SU-DHL-6 (cell line): ENCODE measurements at regions not wholly inside any gene's neighbourhood (a gene's known extent, or its start where the extent isn't known, plus 50 kb on each side); places are given as distances from the start of the nearest gene placed in this dataset.

ENCODE experiments used
- H2AFZ ChIP-seq: fragments of 200-600 bp; sonication (generic); 2 replicates; pipeline ENCODE4 v1.6.1; 2014; ENCODE audit warnings: low read depth, mild to moderate bottlenecking, moderate library complexity, mixed read lengths, antibody characterized with exemption, low read length; ENCODE audit not compliant: severe bottlenecking
- H3F3A ChIP-seq: fragments of 200-600 bp; shearing (Covaris generic); 2 replicates; pipeline ENCODE4 v1.6.0; 2016; ENCODE audit warnings: antibody characterized with exemption, mild to moderate bottlenecking; ENCODE audit not compliant: insufficient read depth
- H3K27ac ChIP-seq: fragments of 200-600 bp; sonication (generic); 2 replicates; pipeline ENCODE4 v1.5.1; 2016; ENCODE audit warnings: low read depth, mild to moderate bottlenecking, low read length, moderate library complexity, mixed read lengths
- H3K27me3 ChIP-seq: fragments of 200-600 bp; sonication (generic), shearing (Covaris generic); 2 replicates; pipeline ENCODE4 v1.6.0; 2014; ENCODE audit warnings: mild to moderate bottlenecking, low read length
- H3K36me3 ChIP-seq: fragments of 200-600 bp; sonication (generic); 2 replicates; pipeline ENCODE4 v1.6.1; 2014; ENCODE audit warnings: mild to moderate bottlenecking, low read length, mixed read lengths
- H3K4me2 ChIP-seq: fragments of 300-600, 200-600 bp; shearing (Covaris generic), sonication (generic); 2 replicates; pipeline ENCODE4 v1.6.0; 2014; ENCODE audit warnings: low read length, low read depth, mild to moderate bottlenecking; ENCODE audit not compliant: poor library complexity, severe bottlenecking
- H3K4me3 ChIP-seq: fragments of 200-600 bp; sonication (generic); 2 replicates; pipeline ENCODE4 v1.5.1; 2014; ENCODE audit warnings: antibody characterized with exemption, low read length, mild to moderate bottlenecking, mixed read lengths; ENCODE audit not compliant: insufficient read depth, poor library complexity, severe bottlenecking
- H3K79me2 ChIP-seq: fragments of 200-600 bp; sonication (generic); 2 replicates; pipeline ENCODE4 v1.6.1; 2014; ENCODE audit warnings: mild to moderate bottlenecking, low read length, moderate library complexity; ENCODE audit not compliant: insufficient read depth
- H3K9ac ChIP-seq: fragments of 200-600 bp; sonication (generic); 2 replicates; pipeline ENCODE4 v1.7.0; 2014; ENCODE audit warnings: mild to moderate bottlenecking, low read length
- H3K9me2 ChIP-seq: fragments of 200-600 bp; sonication (generic); replicated peaks from 2 replicates; pipeline ENCODE4 v1.6.1; 2014; ENCODE audit warnings: low read length; ENCODE audit not compliant: insufficient read depth
- H3K9me3 ChIP-seq: fragments of 200-600 bp; sonication (generic); 2 replicates; pipeline ENCODE4 v1.6.1; 2014; ENCODE audit warnings: low read length, mixed read lengths; ENCODE audit not compliant: insufficient read depth
- H4K20me1 ChIP-seq: fragments of 200-600 bp; sonication (generic); 2 replicates; pipeline ENCODE4 v1.6.1; 2014; ENCODE audit warnings: low read depth, mild to moderate bottlenecking, antibody characterized with exemption, low read length, moderate library complexity, mixed read lengths
- EZH2phosphoT487 ChIP-seq: fragments of 200-600 bp; sonication (generic), shearing (Covaris generic); conservative IDR thresholded peaks from 2 replicates; pipeline ENCODE4 v1.6.1; 2018; ENCODE audit warnings: mild to moderate bottlenecking, antibody characterized with exemption, low read length, moderate library complexity, mixed read lengths
- TF ChIP-seq, protein P1 (sequence below): fragments of 200-600 bp; sonication (generic); IDR thresholded peaks from one replicate; pipeline ENCODE4 v1.5.1; 2017; ENCODE audit warnings: antibody characterized with exemption, mild to moderate bottlenecking, low read length, moderate library complexity; ENCODE audit not compliant: insufficient read depth, poor library complexity, severe bottlenecking

DNA sequence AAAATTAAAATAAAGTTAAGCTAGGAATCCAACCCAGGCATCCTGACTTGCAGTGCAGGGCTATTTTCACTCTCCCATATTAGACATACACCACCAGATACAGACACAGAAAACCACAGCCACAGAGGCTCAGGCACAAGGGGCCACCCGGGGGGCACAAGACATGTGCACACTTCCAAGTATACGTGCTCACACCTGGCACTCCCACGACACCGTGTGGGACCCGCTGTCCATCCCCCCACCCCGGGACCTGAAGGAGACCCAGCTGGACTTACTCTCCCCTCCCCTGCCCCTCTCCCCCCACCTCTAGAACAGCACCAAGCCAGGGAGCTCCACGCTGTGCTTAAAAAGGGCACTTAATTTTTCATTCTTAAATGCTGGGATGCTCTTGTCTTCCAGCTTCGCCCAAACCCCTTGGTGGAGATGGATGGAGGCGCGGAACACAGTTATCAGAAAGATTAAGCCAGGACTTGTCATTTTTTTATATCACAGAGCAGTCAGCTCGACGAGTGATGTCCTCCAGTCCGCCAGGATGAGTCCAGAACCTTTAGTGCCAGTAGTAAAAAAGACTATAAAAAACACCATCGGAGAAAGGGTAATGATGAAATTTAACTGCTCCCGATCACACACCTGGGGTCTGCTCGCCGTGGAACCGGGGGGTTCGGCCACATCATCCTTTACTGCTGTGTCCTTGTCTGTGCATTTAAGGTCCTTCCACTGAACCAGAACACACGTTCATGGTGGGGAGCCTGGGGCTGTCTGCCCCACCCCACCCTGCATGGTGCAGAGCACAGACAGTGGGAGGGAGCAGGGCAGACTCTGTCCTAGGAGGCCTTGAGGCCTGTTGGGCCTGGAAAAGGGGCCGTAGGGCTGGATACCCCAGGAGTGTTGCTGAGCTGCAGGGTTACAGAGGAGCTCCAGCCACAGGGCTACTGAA, 73.3 kb upstream of the LHX1 start:
- no peak overlapping the region for H3K4me2 ChIP-seq
- H2AFZ ChIP-seq = no peak overlapping the region
- H3K36me3 ChIP-seq = no peaks in the 10 kb centered on the region
- no peak for TF ChIP-seq EZH2phosphoT487
- H3K27ac ChIP-seq = no peak overlapping the region
- H3K4me3 ChIP-seq = no peak overlapping the region
- H4K20me1 ChIP-seq = no peaks in the 10 kb centered on the region
- no peaks in the 10 kb centered on the region for H3K27me3 ChIP-seq
- H3K9me3 ChIP-seq = no peaks in the 10 kb centered on the region
- no peak overlapping the region for H3K9ac ChIP-seq
- no peaks in the 10 kb centered on the region for H3K9me2 ChIP-seq
- no peaks in the 10 kb centered on the region for H3K79me2 ChIP-seq
- H3F3A ChIP-seq = no peaks in the 10 kb centered on the region

DNA sequence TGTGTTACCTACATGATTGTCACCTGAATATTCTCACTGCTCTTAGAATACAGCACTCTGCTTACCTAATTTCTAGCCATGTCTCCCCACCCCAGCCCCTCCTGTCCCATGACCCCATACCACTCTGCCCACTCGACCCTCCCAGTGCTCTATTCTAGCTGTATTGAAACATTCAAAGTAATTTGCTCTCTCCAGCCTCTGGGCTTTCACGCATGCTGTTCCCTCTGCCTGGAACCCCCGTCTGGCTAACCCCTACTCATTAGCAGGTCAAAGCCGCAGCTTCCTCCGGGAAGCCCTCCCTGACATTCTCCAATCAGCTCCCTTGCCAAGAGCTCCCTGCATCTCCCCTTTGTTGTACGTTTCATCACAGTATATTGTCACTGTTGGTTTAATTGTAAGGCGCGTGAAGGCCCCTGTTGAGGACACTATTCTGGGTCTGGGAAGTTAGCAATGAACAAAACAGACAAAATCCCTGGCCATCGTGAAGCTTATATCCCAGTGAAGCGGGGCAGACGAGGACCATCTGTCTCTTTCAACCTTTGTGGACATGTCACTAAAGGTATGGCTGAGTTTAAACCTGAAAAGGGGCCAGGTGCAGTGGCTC, 72.3 kb upstream of the LHX1 start:
- no peak overlapping the region for H3K4me2 ChIP-seq
- H4K20me1 ChIP-seq = no peaks in the 10 kb centered on the region
- H2AFZ ChIP-seq = no peak overlapping the region
- no peak for TF ChIP-seq EZH2phosphoT487
- TF ChIP-seq, protein P1, sequence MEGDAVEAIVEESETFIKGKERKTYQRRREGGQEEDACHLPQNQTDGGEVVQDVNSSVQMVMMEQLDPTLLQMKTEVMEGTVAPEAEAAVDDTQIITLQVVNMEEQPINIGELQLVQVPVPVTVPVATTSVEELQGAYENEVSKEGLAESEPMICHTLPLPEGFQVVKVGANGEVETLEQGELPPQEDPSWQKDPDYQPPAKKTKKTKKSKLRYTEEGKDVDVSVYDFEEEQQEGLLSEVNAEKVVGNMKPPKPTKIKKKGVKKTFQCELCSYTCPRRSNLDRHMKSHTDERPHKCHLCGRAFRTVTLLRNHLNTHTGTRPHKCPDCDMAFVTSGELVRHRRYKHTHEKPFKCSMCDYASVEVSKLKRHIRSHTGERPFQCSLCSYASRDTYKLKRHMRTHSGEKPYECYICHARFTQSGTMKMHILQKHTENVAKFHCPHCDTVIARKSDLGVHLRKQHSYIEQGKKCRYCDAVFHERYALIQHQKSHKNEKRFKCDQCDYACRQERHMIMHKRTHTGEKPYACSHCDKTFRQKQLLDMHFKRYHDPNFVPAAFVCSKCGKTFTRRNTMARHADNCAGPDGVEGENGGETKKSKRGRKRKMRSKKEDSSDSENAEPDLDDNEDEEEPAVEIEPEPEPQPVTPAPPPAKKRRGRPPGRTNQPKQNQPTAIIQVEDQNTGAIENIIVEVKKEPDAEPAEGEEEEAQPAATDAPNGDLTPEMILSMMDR = no peak
- H3F3A ChIP-seq = no peaks in the 10 kb centered on the region
- H3K27ac ChIP-seq = no peak overlapping the region
- no peaks in the 10 kb centered on the region for H3K9me2 ChIP-seq
- H3K36me3 ChIP-seq = no peaks in the 10 kb centered on the region
- no peak overlapping the region for H3K4me3 ChIP-seq
- no peaks in the 10 kb centered on the region for H3K9me3 ChIP-seq
- H3K79me2 ChIP-seq = no peaks in the 10 kb centered on the region
- H3K27me3 ChIP-seq = no peaks in the 10 kb centered on the region
- no peak overlapping the region for H3K9ac ChIP-seq

DNA sequence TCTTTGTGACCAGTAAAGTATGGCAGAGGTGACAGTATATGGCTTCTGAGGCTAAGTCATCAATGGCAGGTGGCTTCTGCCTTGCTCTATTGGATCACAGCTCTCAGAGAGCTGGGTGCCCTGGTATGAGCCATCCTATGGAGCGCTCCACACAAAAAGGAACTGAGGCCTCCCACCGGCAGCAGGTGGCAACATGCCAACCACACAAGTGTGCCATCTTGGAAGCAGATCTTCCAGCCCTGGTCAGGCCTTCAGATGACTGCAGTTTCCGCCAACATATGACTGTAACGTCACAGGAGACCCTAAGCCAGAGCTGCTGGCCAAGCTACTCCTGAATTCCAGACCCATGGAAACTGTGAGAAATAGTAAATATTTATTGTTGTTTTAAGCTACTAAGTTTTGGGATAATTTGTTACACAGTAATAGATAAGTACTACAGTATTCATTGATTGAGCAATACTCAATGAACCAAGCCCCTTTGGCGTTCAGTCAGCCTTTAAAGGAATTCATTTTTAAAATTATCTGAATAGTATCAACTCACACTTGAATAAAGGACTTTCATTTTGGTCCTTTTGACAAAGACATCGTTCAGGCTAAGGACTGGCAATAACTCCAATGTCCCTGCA, 69.4 kb upstream of the LHX1 start:
- H3K9ac ChIP-seq = no peak overlapping the region
- no peaks in the 10 kb centered on the region for H3K9me3 ChIP-seq
- H3K36me3 ChIP-seq = no peaks in the 10 kb centered on the region
- H3K79me2 ChIP-seq = no peaks in the 10 kb centered on the region
- no peaks in the 10 kb centered on the region for H3K9me2 ChIP-seq
- H3K4me2 ChIP-seq = no peak overlapping the region
- H2AFZ ChIP-seq = no peak overlapping the region
- no peak overlapping the region for H3K27ac ChIP-seq
- H4K20me1 ChIP-seq = no peaks in the 10 kb centered on the region
- no peak overlapping the region for H3K4me3 ChIP-seq
- no peaks in the 10 kb centered on the region for H3K27me3 ChIP-seq
- H3F3A ChIP-seq = no peaks in the 10 kb centered on the region
- TF ChIP-seq, protein P1 = no peak
- TF ChIP-seq EZH2phosphoT487 = no peak
